PC-3 (cell line): ENCODE measurements at regions not wholly inside any gene's neighbourhood (a gene's known extent, or its start where the extent isn't known, plus 50 kb on each side); places are given as distances from the start of the nearest gene placed in this dataset.

Experiments
- EZH2 ChIP-seq: fragments of 300-600 bp; sonication (generic); IDR thresholded peaks from one replicate; pipeline ENCODE4 v1.6.1; 2017; ENCODE audit warnings: antibody characterized with exemption, mild to moderate bottlenecking, low read length; ENCODE audit not compliant: unreplicated experiment
- TF ChIP-seq, protein P1 (sequence below): fragments of 300-600 bp; sonication (generic); conservative IDR thresholded peaks from 2 replicates; pipeline ENCODE4 v1.5.1; 2017; ENCODE audit warnings: antibody characterized with exemption, low read depth, mild to moderate bottlenecking, low read length

- TF ChIP-seq, protein P1, sequence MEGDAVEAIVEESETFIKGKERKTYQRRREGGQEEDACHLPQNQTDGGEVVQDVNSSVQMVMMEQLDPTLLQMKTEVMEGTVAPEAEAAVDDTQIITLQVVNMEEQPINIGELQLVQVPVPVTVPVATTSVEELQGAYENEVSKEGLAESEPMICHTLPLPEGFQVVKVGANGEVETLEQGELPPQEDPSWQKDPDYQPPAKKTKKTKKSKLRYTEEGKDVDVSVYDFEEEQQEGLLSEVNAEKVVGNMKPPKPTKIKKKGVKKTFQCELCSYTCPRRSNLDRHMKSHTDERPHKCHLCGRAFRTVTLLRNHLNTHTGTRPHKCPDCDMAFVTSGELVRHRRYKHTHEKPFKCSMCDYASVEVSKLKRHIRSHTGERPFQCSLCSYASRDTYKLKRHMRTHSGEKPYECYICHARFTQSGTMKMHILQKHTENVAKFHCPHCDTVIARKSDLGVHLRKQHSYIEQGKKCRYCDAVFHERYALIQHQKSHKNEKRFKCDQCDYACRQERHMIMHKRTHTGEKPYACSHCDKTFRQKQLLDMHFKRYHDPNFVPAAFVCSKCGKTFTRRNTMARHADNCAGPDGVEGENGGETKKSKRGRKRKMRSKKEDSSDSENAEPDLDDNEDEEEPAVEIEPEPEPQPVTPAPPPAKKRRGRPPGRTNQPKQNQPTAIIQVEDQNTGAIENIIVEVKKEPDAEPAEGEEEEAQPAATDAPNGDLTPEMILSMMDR = no peak
- TF ChIP-seq EZH2 = no peak
These were observed 104.5 kb upstream of the MAOA start for GRCh38 chrX:43551590-43551989.
